HG03378 (cell line): ENCODE measurements at regions not wholly inside any gene's neighbourhood (a gene's known extent, or its start where the extent isn't known, plus 50 kb on each side); places are given as distances from the start of the nearest gene placed in this dataset.
A peak's percentile ranks its signal among the peaks of the same experiment; 100 is the strongest.

Experiments
- ATAC-seq: cut with Tn5 transposase; IDR thresholded peaks from one replicate; pipeline ENCODE4 v1.9.1; 2021; ENCODE audit warnings: mild to moderate bottlenecking, moderate library complexity; ENCODE audit not compliant: unreplicated experiment

DNA sequence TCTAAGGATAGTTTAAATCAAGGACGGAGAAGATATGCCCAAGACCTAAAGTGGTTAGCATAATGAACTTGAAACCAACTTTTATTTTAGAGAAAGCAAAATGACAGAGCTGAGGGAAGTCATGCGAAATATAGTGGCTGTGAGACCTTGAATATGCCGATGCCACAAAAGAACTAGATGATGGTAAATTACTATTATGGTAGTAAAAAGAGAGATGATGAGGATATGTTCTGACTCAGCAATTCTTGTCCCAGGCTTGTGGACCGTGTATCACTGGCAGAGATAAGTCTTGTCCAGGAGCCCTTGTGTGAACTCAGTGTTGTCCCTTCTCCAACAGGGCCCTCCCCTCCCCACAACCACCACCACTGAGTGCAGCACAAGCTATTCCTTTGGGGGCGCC, 1605.6 kb upstream of the TENM3 start:
- no peak for ATAC-seq

- ATAC-seq, result no peak
Observed at GRCh38 chr4:180640193-180640592, 1603.0 kb upstream of the TENM3 start.

GRCh38 chr4:180641495-180641894, 1601.7 kb upstream of the TENM3 start:
- ATAC-seq, result no peak

DNA sequence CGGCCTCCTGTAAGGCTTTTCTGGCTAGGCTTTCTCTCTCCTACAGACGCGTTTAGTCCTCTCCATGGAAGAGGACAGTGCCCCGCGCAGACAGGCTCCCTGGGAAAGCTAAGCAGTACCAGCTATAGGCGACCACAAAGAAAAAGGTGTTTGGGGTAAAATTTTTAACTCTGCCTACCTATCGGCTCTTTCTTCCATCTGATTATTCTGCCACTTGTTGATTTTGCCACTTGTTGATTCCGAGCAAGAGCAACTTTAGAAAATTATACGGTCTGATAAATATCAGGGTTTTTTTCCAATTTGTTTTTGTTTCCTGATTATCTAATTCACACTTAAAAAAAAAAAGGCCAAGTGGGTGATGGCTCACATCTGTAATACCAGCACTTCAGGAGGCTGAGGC, 1600.5 kb upstream of the TENM3 start:
- ATAC-seq, result no peak

- no peak for ATAC-seq
Observed at GRCh38 chr4:180650273-180650672, 1592.9 kb upstream of the TENM3 start.

- ATAC-seq, result no peak
Observed at GRCh38 chr4:180652533-180652932, 1590.7 kb upstream of the TENM3 start.

DNA sequence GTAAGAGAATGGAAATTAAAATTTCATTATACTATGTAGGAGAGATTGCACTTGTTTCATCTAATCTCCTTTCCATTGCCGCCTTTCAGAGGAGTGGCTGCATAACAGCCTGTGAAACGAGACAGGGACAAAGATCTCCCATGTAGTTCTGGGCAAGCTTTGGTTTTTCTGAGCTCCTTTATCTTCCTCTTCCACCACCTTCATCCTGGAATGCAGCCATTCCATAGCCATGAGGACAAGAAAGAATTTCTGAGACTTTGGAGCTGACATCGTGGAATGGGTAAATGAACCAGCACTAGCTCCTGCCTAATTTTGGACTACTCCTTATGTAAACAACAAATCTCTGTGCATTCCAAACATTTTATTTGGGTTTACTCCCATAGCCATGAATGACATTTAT, 1587.3 kb upstream of the TENM3 start:
- ATAC-seq, result no peak

- ATAC-seq, result no peak
Observed at GRCh38 chr4:180657881-180658280, 1585.3 kb upstream of the TENM3 start.

GRCh38 chr4:180664766-180665368, 1578.3 kb upstream of the TENM3 start:
- ATAC-seq, result peak; percentile 93

DNA sequence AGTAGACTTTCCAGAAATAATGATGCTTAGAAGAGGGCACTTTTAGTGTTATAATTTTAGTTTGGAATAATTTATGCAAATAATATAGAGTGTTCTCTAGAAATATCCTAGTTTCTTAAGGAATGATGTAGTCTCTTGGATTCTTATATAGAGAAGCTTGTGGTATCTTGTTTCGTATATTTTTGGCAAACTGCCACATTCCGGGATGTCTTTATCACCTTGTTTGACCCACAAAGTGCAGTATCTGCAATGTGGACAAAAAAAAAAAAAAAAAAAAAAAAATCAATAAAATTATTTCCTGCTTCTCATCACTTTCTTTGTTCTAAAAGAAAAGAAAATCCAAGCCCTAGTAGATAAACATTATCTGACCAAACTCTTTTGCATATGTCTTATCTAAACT, 1577.7 kb upstream of the TENM3 start:
- ATAC-seq, result no peak

DNA sequence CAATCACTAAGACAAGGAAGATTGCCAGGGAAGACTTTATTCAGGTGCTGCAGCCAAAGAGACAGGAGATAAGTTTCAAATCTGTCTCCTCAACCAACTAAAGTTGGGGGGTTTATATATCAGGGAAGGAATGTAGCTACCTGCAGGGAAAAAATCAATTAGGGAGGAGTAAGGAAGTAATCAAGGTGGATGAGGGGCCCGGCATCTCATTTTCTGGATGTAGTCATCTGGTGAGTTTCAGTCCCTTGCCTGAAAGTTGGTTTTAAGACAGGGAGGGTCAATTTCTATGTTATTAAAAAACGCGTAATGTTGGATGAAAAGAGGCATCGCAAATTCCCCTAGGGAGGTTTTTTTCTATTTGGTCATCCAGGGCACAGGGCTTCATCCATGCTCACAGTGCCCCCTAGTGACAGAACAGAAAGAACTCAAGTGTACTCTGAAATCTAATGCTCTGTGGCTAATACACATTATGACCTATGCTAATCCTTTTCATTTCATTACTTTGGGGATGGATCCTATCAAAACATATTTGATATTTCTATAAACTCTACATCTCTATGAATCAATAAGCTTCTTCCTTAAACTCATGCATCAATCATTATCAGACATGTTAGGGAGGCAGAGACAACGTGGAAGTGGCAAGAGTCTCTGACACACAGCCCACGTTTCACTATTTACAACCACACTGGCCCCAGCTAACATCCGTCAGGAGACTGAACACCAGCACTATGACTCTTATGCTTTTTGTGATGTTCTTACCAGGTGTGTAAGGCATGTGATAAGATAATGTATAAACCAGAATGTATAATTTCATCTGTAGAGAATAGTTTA, 1577.0 kb upstream of the TENM3 start:
- ATAC-seq, result peak; percentile 71

DNA sequence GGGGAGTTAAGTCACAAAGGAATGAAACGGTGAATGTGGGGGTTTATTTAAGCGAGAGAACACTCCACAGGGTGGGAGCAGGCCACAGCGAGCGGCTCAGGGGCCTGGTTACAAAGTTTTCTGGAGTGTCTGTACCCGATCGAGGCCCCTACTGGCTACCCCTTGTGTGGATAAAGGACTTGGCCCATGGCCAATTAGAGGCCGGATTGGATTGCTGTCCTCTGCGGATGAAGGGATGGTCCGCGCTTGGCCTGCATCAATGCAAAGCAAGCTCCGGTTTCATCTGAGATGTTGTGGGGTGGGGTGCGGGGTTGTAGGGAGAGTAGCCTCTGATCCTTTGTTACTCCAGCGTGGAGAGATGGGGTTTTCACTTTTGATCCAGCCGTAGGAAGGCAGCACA, 1574.5 kb upstream of the TENM3 start:
- no peak for ATAC-seq

DNA sequence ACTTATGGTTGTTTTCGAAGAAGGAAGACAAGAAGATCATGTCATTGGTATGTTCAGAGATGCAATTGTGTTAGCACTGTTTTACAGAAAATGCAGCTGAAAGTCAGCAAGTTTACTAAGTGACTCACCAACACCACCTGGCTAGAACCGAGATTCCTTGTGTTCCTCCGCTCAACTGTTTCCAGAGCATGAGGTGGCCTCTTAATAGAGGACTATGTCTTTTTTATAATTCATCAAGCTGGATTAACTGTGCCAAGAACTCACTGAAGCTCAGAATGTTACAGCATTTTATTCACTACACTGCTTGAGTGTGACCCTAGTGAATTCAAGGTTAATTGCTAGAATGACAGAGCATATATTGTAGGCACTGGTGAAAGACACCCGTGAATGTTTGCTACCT, 1573.5 kb upstream of the TENM3 start:
- ATAC-seq, result no peak

DNA sequence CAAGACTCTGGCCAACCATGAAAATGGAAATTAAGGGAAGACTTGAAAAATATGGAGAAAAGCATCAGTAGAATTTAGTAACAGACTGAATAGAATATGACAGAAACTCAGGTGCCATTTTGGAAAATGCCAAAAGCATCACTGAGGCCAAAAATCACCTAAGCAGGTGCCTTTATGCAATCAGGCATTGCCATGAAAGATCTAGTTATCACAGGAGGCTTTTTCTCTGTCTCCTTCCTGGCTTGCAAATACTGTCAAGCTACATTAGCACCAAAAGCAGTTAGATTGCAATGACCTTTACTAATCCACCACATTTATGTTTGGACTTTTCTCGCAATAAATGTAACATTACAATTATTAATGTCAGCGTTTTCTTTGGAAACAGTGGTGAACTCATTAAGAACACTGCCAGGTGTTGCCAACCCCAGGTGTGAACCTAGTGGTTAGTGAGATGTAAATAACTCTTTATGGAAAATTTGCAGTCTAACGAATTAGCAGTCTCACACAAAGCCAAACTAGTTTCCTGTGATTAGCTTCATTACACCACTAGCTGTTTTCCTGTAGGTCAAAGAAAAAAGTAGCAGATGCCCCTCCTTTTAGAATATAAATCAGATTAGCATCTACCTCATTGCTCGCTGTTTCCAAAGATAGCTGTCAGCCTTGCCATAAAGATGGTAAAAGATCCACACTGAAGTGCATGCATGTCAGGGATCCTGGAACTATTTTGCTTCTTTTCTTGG, 1568.4 kb upstream of the TENM3 start:
- ATAC-seq, result no peak

GRCh38 chr4:180675359-180675650, 1567.9 kb upstream of the TENM3 start:
- ATAC-seq, result no peak

DNA sequence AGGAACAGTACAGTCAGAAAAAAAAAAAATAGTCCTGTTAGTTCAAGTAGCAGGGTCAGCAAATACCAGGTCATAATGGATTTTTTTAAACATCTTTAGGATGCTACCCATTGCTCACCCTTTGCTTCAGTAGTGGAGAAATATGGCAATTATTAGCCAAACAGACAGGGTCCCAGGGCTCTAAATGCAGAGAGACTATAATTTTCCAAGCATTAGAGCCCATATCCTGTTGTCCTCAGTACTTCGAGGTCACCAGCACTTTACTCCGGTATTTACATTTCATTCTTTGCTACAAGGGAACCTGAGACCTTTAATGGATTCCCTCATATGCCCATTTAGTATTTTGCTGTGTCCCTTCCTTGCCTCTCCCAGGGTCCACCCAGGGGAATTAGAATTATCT, 1562.9 kb upstream of the TENM3 start:
- ATAC-seq, result no peak

GRCh38 chr4:180682776-180683175, 1560.4 kb upstream of the TENM3 start:
- no peak for ATAC-seq

GRCh38 chr4:180683186-180683585, 1560.0 kb upstream of the TENM3 start:
- ATAC-seq, result no peak

DNA sequence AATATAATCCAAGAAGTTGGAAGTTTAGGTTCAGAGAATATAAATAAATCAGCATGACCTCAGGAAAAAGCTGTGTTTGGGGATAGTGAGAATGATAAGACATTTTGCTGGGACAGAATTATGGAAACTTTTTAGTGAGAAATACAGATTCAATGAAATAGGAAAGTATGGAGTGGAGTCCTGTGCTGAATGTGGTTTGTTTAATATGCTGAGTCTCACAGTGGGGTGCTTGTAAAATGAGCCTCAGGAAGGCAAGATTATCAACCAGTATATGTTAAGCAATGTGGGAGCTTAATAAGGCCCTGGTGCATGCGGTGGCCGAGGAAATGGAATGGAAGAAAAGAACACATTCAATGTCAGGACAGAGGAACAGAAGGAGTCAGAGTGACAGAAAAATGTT, 1554.7 kb upstream of the TENM3 start:
- no peak for ATAC-seq

DNA sequence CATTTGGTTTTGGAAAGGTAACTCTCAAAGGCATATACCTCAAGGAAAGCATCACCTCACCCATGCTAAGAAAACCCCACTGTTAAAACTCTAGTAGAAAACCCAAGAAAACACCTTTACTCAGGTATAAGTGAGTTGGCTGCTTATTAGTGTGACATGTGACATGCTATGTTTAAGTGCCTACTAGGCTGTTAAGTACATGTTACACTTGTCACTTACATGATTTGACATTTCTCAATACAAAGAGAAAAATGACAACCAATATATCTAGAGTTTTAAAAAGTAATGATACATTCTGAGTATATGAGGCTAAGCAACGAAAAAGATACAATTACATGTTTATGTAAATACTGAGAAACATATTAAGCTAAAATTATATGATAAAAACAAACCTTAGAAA, 1548.3 kb upstream of the TENM3 start:
- ATAC-seq, result no peak

- no peak for ATAC-seq
Observed at GRCh38 chr4:180695851-180696250, 1547.4 kb upstream of the TENM3 start.

GRCh38 chr4:180696460-180697092, 1546.6 kb upstream of the TENM3 start:
- ATAC-seq, result no peak
